ENCODE measurements at regions not wholly inside any gene's neighbourhood (a gene's known extent, or its start where the extent isn't known, plus 50 kb on each side); places are given as distances from the start of the nearest gene placed in this dataset.

DNA sequence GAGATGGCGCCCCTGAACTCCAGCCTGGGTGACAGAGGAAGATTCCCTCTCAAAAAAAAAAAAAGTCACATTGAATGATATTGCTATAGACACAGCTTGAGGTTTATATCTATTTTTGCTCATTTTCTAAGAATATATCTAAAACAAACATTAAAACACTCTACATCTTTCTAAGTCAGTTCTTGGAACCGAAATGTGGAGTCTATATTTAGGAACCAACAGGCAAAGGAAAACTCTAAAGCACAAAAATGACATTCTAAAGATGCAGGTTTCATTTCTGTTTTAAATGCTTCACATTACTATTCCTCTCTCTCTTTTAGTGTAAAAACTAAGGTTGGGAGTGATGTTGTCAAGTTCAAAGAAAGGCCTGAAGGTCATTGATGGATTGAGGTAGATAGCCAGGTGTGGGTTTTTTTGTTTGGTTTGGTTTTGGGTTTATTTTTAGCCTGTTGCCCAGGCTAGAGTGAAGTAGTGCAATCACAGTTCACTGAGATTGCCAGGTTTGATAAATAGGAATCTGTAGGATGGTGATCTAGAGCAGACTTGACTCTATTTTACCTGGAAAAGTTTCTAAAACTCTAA is 194.0 kb upstream of the RBBP8 start:
- TF ChIP-seq, protein P1, sequence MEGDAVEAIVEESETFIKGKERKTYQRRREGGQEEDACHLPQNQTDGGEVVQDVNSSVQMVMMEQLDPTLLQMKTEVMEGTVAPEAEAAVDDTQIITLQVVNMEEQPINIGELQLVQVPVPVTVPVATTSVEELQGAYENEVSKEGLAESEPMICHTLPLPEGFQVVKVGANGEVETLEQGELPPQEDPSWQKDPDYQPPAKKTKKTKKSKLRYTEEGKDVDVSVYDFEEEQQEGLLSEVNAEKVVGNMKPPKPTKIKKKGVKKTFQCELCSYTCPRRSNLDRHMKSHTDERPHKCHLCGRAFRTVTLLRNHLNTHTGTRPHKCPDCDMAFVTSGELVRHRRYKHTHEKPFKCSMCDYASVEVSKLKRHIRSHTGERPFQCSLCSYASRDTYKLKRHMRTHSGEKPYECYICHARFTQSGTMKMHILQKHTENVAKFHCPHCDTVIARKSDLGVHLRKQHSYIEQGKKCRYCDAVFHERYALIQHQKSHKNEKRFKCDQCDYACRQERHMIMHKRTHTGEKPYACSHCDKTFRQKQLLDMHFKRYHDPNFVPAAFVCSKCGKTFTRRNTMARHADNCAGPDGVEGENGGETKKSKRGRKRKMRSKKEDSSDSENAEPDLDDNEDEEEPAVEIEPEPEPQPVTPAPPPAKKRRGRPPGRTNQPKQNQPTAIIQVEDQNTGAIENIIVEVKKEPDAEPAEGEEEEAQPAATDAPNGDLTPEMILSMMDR (IDR thresholded peaks at IDR 0.05): no peak
- TF ChIP-seq KDM1A (IDR thresholded peaks at IDR 0.05; ENCODE audit: low read depth): no peak
- TF ChIP-seq, protein P2, sequence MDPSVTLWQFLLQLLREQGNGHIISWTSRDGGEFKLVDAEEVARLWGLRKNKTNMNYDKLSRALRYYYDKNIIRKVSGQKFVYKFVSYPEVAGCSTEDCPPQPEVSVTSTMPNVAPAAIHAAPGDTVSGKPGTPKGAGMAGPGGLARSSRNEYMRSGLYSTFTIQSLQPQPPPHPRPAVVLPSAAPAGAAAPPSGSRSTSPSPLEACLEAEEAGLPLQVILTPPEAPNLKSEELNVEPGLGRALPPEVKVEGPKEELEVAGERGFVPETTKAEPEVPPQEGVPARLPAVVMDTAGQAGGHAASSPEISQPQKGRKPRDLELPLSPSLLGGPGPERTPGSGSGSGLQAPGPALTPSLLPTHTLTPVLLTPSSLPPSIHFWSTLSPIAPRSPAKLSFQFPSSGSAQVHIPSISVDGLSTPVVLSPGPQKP (IDR thresholded peaks at IDR 0.05; ENCODE audit: low read depth, low read length): no peak
- no peak for TF ChIP-seq MYC (IDR thresholded peaks at IDR 0.05; ENCODE audit: borderline replicate concordance, low read length)
- TF ChIP-seq RNF2 (IDR thresholded peaks at IDR 0.05; ENCODE audit: borderline replicate concordance, low read depth): no peak
- TF ChIP-seq, protein P3, sequence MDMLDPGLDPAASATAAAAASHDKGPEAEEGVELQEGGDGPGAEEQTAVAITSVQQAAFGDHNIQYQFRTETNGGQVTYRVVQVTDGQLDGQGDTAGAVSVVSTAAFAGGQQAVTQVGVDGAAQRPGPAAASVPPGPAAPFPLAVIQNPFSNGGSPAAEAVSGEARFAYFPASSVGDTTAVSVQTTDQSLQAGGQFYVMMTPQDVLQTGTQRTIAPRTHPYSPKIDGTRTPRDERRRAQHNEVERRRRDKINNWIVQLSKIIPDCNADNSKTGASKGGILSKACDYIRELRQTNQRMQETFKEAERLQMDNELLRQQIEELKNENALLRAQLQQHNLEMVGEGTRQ (IDR thresholded peaks at IDR 0.05): no peak
- no peak for TF ChIP-seq RAD21 (conservative IDR thresholded peaks at IDR 0.05 in 1 of 2, IDR thresholded peaks at IDR 0.05 in 1 of 2)
- no peak for TF ChIP-seq ZFP36 (IDR thresholded peaks at IDR 0.05; ENCODE audit: borderline replicate concordance, partially characterized antibody)
- TF ChIP-seq RFX5 (IDR thresholded peaks at IDR 0.05): no peak
- no peak for TF ChIP-seq ZNF302 (CRISPR knock-in tag; IDR thresholded peaks at IDR 0.05)
- no peak for TF ChIP-seq RCOR1 (IDR thresholded peaks at IDR 0.05; ENCODE audit: low read depth, low read length)
